Caki2 (cell line): ENCODE measurements at regions not wholly inside any gene's neighbourhood (a gene's known extent, or its start where the extent isn't known, plus 50 kb on each side); places are given as distances from the start of the nearest gene placed in this dataset.
"Not testable (repeated sequence)": the region's sequence is repeated elsewhere in the genome, so short reads cannot be mapped to it uniquely, and the experiment has no call there.

Experiments used
- DNase-seq: peaks from one replicate; pipeline ENCODE4 v3.0.0-alpha.2; 2015; ENCODE audit warnings: low read depth
- in situ Hi-C: cut with HindIII; loops from 2 replicates; pipeline ENCODE4 v1.10.0; 2016; ENCODE audit warnings: low sequenced_read_pairs, low pct_unique_long_range_greater_than_20kb, mixed read lengths

DNA sequence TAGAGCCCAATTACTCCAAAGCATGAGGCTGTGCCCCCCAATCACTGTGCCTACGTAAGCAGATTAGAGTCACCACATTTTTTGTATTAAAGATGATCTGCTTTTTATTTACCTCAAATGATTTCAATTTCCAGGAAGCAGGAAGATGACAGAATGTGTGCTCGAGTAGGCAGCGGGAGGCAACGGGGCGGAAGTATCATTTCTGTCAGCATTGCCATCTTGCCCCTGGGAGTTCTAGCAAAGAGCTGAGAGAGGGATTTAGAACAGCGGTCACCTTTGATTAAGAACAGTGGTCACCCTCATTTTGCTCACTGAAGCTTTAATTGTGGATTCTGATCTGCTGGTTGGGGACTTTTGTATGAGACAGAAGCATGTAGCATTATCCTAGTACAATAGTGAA, 117.1 kb upstream of the FAM13C start:
- DNase-seq, result no peak
- in situ Hi-C loops, result no loop called here

DNA sequence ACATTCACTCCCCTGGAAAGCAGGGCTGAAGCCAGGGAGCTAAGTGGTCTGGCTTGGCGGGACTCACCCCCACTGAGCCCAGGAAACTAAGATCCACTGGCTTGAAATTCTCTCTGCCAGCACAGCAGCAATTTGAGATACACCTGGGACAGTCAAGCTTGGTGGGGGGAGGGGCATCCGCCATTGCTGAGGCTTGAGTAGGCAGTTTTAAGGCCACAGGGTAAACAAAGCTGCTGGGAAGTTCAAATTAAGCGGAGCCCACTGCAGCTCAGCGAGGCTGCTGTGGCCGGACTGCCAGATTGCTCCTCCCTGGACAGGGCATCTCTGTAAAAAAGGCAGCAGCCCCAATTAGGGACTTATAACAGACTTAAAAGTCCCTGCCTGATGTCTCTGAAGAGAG, 108.2 kb upstream of the FAM13C start:
- in situ Hi-C loops, result no loop called here
- DNase-seq, result no peak

DNA sequence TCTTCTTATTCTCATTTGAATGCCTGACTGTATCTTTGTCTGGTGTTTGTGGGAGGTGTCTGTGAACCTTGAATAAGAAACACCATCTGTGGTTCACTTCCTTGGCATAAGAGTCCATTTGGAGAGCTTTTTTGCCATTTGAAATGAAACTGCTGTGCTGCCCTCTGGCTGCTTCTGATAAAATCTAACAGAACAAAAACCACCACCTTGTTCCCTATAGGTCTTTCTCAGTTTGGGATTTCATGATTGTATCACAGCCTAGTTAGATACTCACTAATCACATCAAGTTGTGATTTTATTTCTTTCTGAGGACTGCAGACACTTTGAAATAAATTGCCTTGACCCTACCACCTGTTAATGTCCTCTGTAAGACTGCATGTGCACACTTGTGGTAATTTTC, 102.7 kb upstream of the FAM13C start:
- DNase-seq, result no peak
- in situ Hi-C loops, result no loop called here

DNA sequence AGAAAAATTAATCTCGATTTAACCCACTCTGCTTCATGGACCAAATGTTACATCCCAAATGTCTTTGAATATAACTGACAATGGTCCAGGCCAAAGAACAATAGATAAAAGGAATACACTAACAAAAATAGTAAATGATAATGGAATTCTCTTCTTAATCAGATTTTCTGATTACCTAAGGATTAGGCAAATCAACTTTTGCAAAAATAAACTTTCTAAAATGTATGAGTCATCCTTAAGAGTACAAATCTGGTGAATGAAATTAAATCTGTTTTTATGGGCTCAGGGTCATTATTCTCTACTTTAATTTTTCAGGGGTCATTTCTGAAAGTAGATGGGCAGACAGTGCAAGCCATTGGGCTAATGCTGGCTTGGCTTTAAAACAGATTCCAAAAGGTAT, 102.1 kb upstream of the FAM13C start:
- DNase-seq, result no peak
- in situ Hi-C loops, result no loop called here

DNA sequence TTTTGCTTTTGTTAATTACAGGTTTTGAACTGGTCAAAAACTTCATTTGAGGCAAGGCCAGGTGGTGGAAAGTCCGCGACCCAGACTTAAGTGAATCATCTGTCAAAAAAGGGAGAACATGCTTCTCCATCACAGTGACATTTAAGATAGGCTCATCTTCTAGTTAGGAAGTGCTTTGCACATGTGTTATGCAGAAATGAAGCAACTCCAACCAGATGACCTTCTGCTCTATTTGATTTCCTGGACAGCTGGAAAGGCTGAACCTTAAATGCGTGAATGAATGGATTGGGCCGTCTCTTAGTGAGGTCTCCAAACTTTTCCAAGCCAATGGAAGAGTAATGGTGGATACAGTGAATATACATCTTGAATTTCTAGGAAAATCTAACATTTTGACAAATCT, 101.6 kb upstream of the FAM13C start:
- in situ Hi-C loops, result no loop called here
- no peak for DNase-seq

DNA sequence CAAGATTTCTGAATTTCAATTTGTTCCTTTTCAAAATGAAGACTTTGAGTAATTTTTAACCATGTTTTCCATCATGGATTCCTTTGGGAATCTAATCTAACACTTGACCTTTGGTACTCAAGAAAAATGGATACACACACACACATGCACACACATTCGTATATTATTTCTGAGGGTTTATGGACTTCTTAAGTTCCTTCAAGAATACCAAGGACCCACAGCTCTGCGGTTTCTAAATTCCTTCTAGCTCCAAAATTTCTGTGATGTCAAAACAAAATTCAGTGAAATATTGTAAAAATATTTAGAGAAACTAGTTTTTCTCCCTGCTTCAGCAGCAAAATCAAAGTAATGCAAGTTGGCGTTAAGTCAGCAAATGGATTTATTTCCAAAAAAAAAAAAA, 98.3 kb upstream of the FAM13C start:
- in situ Hi-C loops, result no loop called here
- DNase-seq, result no peak

DNA sequence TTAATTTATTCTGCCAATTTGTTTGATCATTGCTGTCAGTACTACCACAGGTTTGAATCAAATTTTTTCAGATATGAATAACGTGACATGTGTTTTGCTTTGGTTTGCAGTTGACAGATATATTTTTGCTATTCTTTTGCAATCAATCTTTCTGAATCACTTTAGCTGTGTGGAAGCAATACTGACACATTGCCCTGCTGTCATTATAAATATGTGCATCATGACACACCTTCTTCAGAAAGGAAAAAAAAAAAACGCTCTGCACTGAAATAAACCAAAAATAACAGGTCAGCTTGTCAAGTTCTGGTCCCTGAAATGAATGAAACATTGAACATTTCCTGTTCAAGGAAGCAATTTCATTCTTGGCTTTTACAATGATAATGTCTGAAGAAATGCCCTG, 93.8 kb upstream of the FAM13C start:
- in situ Hi-C loops, result no loop called here
- DNase-seq, result no peak

DNA sequence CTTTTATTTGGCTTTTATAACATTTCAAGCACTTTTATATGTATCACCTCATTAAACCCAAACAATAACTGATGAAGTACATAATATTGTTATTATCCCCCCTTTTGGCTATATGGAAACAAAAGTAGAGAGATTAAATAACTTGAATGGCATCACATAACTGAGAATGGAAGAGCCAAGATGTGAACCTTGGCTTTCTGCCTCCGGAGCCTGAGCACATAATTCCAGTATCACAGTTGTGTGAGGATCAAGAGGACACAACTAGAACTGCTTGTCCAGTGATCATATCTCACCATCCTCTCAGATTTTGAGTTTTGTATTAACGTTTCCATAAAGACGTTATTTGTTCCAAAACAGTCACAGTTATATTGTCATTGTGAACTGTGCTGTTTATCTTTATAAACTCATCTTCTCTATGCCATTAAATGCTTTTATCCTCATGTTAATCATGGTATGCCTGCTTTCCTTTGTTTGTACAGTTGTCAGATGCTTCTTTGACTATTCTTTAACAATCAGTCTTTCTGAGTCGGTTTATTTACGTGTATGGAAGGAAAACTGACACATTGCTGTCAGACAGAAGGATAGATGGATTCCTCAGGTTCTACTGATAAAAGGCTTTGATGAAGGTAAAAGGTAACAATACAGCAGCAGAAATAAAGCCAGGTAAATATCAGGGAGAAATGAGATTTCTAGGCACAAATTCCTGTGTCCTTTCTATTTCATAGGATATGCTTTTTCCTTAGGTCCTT, 92.0 kb upstream of the FAM13C start:
- in situ Hi-C loops, result no loop called here
- DNase-seq, result no peak

DNA sequence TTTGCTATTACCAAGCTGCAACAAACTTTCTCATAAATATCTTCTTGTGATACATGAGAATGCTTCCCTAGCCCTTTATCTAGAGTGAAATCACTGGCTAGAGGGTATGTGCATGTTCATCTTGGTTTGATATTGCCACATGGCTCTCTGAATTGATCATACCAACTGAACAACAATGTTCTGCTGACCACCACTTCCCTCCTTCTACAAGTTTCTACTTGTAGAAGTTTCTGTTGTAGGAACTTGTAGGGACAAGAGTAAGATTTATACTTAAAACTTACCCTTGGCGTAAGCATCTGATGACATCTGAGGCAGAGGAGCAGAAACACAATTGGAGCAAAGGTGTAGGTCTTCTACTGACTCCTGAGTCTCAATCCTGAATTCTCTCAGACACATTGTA, 86.3 kb upstream of the FAM13C start:
- DNase-seq, result no peak
- in situ Hi-C loops, result no loop called here

DNA sequence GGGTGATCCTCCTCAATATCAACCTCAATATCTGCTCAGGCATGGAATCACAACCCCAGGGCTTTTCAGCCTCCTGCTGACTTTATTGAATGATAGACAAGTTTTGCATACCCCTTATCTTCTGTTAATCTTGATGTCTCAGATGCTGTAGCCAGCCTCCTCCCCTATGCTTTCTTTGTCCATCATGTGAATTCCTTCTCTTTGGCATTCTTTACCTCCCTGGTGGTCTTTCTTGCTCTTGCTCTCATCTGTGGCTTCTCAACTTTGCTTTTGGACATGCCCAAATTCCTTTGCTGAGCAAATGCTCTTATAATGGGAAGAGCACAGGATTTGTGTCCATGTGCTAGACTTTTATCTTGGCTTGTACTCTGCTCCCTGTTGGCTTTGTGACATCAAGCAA, 73.4 kb upstream of the FAM13C start:
- in situ Hi-C loops, result no loop called here
- DNase-seq, result no peak

DNA sequence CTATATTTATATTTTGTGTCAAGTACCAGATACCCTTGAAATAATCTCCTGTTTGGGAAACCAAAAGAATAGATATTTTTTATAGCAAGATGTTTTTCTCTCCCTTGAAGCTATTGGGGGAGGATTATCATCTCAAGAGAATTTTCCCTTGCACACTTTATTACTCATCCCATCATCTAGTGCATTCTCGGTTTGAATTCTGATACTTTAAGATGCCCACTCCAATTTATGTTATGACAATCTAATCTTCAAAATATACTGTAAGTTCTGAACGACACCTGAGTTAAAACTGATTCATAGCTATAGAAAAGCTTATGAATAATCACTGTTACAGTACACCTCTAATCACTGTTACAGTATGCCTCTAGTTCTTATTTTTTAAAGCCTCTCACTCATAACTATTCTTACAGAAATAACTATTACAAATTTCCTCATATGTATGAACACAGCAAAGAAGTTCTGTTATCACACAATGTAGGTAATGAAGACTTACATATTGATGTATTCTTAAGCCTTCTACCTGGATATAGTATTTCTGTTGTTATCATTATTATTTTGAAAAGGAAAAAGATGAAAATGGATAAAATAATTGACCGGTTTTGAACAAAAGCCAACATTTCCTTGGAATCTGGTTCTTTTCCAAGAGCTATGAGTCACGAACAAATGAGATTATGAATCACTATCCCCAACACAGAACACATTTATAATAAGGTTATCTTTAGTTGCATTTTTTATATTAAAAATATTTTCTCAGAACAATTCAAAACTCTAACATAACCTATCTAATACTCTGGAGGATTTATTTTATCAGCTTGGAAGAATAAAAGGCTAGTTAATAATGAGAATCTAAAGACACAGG, 72.3 kb upstream of the FAM13C start:
- no peak for DNase-seq
- in situ Hi-C loops, result no loop called here

DNA sequence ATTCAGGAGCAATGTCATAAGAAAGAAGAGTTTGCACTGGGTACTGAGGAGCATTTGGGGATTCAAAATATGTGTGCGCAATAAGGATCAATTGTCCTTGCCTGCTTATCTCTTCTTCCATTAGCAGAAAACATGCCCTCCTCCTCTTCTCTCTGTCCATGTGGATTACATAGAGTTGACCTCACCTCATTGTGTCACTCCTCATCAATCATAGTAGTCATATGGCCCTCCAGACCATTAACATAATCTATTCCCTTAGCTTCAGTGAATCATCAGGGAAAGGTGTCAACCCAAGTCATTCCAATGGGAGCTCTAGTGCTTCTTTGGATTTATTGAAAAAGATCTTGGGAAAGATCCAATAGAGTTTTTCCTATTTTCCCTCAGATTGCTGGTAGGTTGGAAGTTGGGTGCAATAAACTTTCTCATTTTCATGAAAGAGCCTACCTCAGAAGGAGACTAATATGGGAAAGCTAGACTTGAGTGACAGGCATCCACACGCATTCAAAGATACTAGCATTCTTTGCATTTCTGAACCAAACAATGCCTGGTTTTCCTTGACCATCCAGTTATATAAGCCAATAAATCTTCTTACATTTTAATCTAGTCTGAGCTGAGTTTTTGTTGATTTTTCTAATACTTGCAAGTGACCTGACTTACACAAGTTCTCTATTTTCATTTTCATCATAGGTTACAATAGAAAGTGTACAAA, 71.5 kb upstream of the FAM13C start:
- DNase-seq, result peak; percentile 25
- in situ Hi-C loops, result no loop called here

DNA sequence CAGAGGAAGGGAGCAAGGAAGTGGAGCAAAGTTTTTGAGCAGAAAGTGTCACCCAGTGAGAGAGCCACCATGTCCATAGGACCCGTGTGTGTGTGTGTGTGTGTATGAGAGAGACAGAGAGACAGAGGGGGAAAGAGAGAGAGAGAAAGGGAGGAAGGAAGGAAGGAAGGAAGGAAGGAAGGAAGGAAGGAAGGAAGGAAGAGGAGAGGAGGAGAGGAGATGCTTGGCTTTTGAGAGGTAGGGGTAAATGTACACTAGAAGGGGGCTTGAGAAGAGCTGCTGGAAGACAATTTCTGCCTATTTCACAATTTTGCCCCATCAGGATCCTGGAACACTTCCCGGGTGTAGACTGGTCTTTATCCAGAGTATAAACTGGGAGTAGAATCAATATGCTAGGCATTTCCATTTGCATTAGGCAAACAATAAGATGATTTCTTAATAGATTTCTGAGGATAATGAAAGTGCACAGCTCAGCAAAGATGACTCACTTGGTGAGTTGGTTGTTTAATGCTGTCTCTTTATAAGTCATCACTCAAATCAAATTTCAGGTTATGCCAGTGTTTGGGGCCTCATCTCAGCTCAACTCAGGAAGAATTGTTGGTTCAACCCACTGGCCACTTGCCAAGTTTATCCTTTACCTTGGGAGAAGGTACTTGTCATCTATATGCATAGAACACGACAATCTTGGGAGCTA, 70.0 kb upstream of the FAM13C start:
- in situ Hi-C loops, result no loop called here
- DNase-seq, result no peak

DNA sequence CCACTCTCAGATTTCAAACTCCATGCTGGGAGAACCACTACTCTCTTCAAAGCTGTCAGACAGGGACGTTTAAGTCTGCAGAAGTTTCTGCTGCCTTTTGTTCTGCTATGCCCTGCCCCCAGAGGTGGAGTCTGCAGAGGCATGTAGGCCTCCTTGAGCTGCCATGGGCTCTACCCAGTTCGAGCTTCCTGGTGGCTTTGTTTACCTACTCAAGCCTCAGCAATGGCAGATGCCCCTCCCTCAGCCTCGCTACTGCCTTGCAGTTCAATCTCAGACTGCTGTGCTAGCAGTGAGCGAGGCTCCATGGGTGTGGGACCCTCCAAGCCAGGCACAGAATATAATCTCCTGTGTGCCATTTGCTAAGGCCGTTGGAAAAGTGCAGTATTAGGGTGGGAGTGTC, 51.4 kb upstream of the FAM13C start:
- in situ Hi-C loops, DNase-seq: not testable (repeated sequence)
